Ovary (tissue), 7 donors: ENCODE measurements at regions not wholly inside any gene's neighbourhood (a gene's known extent, or its start where the extent isn't known, plus 50 kb on each side); places are given as distances from the start of the nearest gene placed in this dataset.

Experiments used
- DNase-seq, 5 donors: peaks; one replicate each; pipeline ENCODE4 v3.0.0-alpha.2; 2019 to 2020
- H3K27ac ChIP-seq, 2 donors: fragments of 200-600 bp; one replicate each; pipeline versions ENCODE4 v1.5.1 to v1.8.0; 2019 to 2022
- H3K27me3 ChIP-seq: fragments of 200-600 bp; one replicate; pipeline ENCODE4 v1.8.0; 2022
- H3K36me3 ChIP-seq: fragments of 200-600 bp; sonication (generic); one replicate; pipeline ENCODE4 v1.5.1; 2019
- H3K4me1 ChIP-seq: one replicate; pipeline ENCODE4 v1.8.1; 2013; ENCODE audit warnings: mild to moderate bottlenecking, moderate library complexity; ENCODE audit not compliant: insufficient read depth
- H3K4me3 ChIP-seq: fragments of 200-600 bp; sonication (generic); one replicate; pipeline ENCODE4 v1.5.1; 2017
- H3K9me3 ChIP-seq, 2 donors: fragments of 200-600 bp in 1 of 2; sonication (generic) in 1 of 2; one replicate each; pipeline versions ENCODE4 v1.5.1 to v1.8.1; 2013 to 2019; ENCODE audit warnings: mild to moderate bottlenecking in 1 of 2, moderate library complexity in 1 of 2
- CTCF ChIP-seq, 3 donors: fragments of 450-650 bp in 2 of 3; fragments of 200-600 bp in 1 of 3; IDR thresholded peaks; one replicate each; pipeline versions ENCODE4 v1.5.1 to v1.8.0; 2016 to 2022; ENCODE audit warnings: antibody characterized with exemption in 3 of 3, mild to moderate bottlenecking in 1 of 3
- EP300 ChIP-seq: sonication (generic); formaldehyde crosslinking; IDR thresholded peaks from one replicate; pipeline ENCODE4 v1.6.1; 2017; ENCODE audit warnings: antibody characterized with exemption
- POLR2A ChIP-seq: fragments of 450-650 bp; IDR thresholded peaks from one replicate; pipeline ENCODE4 v1.6.1; 2017; ENCODE audit warnings: antibody characterized with exemption, mild to moderate bottlenecking, moderate library complexity
- WGBS, 3 donors: extraction: QIAGEN DNeasy Blood & Tissue Kit in 1 of 3; methylation state at CpG; one replicate each; pipeline versions ENCODE4 v1.1.5 to v1.1.7; 2013 to 2017; 5-methylcytosine and 5-hydroxymethylcytosine counted together
- intact Hi-C, 4 donors: fragments of 100-400 bp; cut with DNase I; formaldehyde crosslinking; loops; one replicate each; pipeline versions ENCODE4 v1.11.0 to v1.15.1; 2022 to 2023
- donor health status: DM: no; HTN: no; CAD: no; lungs with moderate emphysema.
- donor health status: DM: no; HTN: no; CAD: no.
- donor health status: Bipolar disorder and iron deficiency.
- donor health status: DM: no; HTN: no; CAD: no.
- donor health status: DM: yes; HTN: yes; CAD: no.

GRCh38 chr19:30792561-30793505, 420.6 kb downstream of the ZNF536 start:
- WGBS, 3 donors = 85 to 92% (median 85%) methylated on average over 6 of the region's 6 CpGs
- no peak overlapping the region for H3K4me3 ChIP-seq
- DNase-seq = no peak
- H3K27me3 ChIP-seq = no peaks in the 10 kb centered on the region
- H3K36me3 ChIP-seq = no peaks in the 10 kb centered on the region
- H3K9me3 ChIP-seq = no peaks in the 10 kb centered on the region
- no peak for TF ChIP-seq CTCF (IDR thresholded peaks at IDR 0.05)
- no peak for TF ChIP-seq POLR2A
- H3K4me1 ChIP-seq = no peaks in the 10 kb centered on the region
- no peak overlapping the region for H3K27ac ChIP-seq
- intact Hi-C loops = no loop called here

- no peak overlapping the region for H3K4me3 ChIP-seq
- no peak overlapping the region for H3K27ac ChIP-seq
- no peaks in the 10 kb centered on the region for H3K36me3 ChIP-seq
- WGBS, 3 donors = 74 to 85% (median 85%) methylated on average over 13 of the region's 13 CpGs
- no peaks in the 10 kb centered on the region for H3K4me1 ChIP-seq
- TF ChIP-seq EP300 (no peak), CTCF (IDR thresholded peaks at IDR 0.05) (no peak), POLR2A (no peak)
- H3K27me3 ChIP-seq = no peaks in the 10 kb centered on the region
- intact Hi-C loops = no loop called here
- DNase-seq = no peak
- no peaks in the 10 kb centered on the region for H3K9me3 ChIP-seq
Observed at GRCh38 chr19:30791088-30791487, 418.9 kb downstream of the ZNF536 start.

GRCh38 chr19:30790056-30790680, 418.0 kb downstream of the ZNF536 start:
- DNase-seq = no peak
- intact Hi-C loops = no loop called here
- WGBS, 3 donors = 92 to 95% (median 92%) methylated on average over 3 of the region's 3 CpGs

More at GRCh38 chr19:30790056-30790680, 418.0 kb downstream of the ZNF536 start:
- Histone ChIP-seq H3K4me1 (no peaks in the 10 kb centered on the region), H3K36me3 (no peaks in the 10 kb centered on the region), H3K27me3 (no peaks in the 10 kb centered on the region), H3K4me3 (no peak overlapping the region), H3K9me3 (no peaks in the 10 kb centered on the region), H3K27ac (no peak overlapping the region)
- no peak for TF ChIP-seq CTCF (IDR thresholded peaks at IDR 0.05)
- TF ChIP-seq POLR2A = no peak
- no peak for TF ChIP-seq EP300
